ENCODE measurements at regions not wholly inside any gene's neighbourhood (a gene's known extent, or its start where the extent isn't known, plus 50 kb on each side); places are given as distances from the start of the nearest gene placed in this dataset.

DNA sequence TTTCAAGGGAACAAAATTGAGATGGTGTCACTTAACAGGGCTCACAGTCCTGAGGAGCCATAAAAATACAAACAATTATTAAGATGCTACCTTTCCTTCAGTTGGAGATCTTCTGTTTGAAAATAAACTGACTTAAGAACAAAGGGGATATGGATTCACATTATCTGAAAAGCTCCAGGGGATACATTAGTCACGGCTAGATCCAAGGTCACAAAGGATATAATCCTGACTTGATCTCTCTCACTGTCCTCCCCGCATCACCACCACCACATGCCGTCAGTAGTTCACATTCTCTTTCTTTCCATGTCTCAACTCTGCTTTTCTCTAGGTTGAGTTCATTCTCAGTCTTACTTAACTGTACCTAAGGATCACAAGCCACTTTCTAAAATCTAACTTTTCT, 530.4 kb upstream of the MARCKS start:
- no peak for DNase-seq

DNA sequence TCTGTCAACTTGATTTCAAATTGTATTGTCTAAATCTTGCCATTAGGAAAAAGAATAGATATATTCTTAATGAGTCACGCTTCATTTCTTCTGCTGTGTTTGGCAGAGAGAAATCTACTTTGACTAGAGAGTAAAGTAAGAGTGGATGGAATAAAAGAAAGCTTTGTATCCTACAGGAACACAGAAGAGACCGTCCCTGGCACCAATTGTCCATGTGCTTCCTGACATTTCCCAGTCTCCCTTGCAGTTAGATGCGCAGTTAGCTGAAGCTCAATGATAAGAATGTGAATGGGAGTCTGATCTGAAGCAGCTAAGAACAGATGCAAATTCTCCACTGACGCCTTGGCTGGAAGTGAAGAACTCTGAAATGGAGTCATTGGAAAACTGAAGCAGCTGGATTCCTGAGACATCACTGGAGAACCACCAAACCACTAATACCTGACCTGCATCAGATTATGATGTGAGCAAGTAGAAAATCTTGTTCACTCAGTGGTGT, 528.2 kb upstream of the MARCKS start:
- no peak for DNase-seq

DNA sequence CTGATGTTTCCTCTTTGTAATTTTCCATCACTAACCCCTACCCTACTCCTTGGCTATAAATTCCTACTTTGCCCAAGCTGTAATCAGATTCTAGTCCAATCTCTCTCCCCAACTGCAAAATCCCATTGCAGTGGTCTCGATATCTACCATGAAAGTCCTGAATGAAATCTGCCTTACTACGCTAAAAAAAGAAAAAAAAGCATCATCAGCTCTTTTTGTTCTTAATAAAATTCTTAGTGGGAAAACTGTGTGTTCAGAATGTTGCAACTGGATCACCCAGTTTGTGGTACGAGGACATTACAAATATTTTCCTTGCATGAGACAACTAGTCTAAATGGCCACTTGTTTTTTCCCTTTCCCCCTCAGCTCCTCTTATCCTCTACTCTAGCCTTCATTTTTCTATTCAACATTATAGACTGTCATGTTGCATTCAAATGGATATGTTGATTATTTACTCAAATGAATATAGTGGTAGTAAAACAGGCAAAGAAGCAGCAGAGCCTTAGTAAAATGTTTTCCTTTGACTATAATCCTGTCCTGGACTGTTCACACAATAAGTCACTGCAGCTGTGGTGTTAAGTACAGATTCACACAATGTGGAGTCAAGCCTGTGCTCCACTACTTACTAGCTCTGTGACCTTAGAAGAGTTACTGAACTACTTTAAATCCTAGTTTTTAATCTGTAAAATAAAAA, 527.1 kb upstream of the MARCKS start:
- no peak for DNase-seq

DNA sequence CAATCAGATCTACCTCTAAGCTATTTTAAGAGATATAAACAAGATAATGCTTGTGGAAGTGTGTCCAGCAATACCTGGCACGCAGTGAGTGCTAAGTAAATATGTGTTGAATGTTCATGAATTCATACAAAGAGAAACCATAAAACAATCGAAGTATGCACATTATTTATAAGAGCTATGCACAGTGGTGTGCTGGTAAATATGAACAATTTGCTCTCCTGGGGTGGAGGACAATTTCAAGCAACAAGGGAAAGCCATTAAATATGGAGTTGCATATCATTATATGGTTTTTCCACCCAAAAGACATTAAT, 526.6 kb upstream of the MARCKS start:
- DNase-seq = no peak

DNA sequence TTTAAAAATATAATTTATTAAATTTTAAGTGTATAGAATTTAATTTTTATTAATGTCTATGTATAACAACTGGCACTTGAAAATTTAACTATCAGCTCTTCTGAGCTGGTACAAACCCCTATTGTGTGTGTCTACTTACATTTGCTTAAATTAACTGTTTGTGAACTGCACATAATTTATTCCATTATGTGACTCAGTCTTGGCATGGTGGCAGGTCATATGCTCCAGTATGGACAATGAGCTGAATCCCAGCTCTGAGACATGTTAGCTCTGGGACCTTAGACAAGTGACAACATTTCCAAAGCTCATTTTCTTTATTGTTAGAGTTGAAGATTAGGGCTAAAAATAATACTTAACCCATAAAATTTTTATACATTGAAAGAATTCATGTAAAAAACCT, 526.1 kb upstream of the MARCKS start:
- DNase-seq = no peak

DNA sequence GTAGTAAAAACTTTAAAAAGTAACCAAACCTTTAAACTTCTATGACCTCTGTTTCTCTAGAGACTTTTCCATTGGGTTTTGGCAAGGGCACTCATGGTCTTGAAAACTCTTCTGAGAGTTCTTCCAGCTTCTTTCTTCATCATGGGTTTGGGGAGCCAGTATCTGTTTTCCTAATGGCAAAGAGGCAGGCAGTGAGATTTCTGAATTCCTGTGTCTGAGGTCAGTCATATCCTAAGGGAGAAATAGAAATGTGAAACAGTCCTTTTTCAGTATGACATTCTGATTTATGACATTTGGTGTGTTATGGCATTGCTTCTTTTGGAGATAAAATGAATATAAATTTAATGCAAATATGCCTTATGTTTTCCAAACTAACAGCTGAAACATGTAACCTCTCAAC, 518.5 kb upstream of the MARCKS start:
- DNase-seq = no peak

DNA sequence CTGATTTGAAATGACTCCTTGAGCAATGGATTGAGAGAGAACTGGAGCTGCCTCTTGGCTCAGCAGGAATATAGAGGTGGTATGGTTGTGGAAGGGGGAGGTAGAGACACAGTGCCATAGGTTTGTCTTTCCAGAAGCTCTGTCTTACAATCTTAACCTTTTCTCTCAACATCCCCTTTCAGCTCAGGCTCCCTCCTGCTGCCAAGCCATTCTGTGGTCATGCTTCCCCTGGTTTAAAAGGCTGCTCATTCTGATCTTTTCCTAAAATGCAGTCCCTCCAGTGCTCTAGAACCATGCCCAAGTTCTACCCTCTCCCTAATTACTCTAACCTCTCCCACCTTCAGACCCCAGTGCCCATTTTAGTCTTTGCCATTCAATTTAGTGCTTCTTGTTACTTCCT, 517.9 kb upstream of the MARCKS start:
- no peak for DNase-seq

DNA sequence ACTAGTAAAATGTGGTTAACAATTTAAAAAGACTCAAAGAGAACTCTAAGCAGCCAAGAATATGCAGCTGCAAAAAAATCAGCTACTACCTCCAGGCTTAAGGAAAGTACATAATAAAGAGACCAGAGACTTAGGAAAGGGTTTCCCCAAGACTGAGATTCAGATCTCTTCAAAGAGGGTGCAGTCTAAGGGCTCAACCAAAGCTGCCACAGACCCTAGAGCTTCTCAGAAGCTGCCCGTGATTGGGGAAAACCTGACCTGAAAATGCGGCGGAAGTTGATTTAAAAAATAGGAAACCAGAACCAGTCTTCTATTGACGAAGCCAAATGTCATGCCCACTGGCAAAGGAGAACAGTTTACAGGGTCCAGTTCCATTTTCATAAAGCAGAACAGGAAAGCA, 516.8 kb upstream of the MARCKS start:
- no peak for DNase-seq

DNA sequence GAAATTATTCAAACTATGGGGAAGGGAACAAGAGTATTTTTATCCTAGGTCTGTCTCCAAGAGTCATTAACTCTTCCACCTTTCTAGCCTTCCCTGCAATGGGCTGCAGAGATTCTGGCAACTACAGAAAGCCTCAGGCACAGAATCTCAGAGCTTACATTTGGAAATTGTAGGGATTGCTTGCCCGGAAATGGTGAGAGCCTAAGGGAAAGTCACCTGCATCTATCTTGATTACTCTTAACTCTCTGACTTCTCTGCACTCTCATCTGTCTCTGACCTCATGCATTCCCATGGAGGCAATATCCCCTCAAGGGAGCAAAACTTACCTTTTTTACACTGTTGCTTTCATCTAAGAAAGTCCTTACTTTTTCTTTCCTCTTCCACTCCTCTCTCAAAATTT, 513.2 kb upstream of the MARCKS start:
- peak; percentile 65 for DNase-seq

DNA sequence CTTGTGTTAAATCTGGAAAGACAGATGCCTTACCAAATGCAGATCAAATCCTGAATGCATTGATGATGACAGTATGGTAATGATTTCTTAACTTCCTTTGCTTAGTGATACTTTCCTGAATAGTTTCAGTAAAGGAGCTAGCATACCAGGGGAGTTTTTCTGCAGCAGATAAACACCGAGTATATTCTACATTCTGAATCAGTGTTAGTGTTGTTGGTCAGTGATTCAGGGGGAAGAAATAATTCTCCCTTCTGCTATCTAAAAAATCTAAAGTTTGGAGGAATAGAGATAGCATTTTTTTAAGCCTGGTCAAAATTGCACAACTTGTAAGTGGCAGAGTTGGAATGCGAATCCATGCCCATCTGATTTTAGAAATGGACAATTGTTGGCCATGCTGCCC, 512.2 kb upstream of the MARCKS start:
- no peak for DNase-seq

DNA sequence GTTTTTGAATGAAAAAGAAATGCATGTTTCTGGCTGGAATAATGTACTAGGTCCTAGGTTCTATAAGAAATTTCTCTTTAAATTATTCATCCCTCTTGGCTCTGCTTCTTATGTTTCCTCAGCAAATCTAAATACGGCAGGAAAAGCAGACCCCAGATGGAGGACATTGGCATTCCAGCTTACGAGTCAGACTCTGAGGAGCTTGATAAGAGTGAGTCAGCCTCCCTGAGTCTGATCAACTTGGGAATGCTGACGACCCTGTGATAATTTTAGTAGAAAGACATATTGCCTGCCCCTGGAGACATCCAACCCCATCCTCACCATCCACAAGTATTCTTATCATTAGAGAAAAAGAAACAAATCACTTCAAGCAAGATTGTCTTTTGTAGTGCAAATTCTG, 509.7 kb upstream of the MARCKS start:
- DNase-seq = peak; percentile 64

DNA sequence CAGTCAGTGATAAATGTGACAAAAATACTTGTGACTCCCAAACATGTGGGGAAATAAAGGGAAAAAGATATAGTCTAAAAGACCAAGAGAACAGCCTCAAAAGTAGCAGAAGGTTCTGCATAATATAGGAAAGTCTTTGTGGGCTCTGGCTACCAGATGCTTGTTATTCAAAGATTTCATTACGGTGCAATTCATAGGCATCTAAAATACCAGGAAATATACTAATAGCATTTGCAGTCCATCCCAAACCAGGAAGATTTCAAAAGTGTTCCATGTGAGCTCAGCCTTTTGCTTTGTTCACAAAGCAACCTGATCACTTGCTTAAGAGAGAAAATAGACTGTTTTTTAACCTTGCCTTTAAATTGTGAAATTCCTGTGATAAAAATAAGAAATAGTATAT, 506.7 kb upstream of the MARCKS start:
- no peak for DNase-seq

DNA sequence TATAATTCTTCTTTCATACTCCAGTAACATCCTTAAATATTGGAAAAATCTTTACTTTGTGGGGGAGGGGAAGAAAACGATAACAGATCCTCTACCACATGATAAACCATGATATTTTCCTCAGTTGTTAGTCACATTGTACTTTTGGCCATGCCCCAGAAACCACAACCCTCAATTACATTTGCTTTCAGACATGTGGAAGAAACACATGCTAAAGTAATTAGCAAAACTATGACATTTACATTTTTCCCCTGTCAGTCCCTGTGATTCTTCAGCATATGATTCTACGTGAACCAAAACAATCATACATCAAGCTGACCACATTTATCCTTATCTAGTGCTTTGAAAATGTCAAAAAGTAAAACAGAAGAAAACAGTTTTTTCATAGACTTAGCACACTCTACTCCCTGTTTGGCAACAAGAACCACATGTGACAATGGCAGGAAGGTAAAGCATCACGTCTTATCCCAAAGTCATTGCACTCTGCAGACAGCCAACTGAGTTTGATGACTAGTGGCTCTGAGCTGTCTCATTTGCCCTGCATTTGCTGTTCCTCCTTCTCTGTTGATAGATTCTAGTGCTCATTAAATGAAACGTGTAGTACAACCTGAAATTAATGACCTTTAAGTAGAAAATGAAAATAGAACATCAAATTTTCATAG, 505.8 kb upstream of the MARCKS start:
- DNase-seq = no peak

DNA sequence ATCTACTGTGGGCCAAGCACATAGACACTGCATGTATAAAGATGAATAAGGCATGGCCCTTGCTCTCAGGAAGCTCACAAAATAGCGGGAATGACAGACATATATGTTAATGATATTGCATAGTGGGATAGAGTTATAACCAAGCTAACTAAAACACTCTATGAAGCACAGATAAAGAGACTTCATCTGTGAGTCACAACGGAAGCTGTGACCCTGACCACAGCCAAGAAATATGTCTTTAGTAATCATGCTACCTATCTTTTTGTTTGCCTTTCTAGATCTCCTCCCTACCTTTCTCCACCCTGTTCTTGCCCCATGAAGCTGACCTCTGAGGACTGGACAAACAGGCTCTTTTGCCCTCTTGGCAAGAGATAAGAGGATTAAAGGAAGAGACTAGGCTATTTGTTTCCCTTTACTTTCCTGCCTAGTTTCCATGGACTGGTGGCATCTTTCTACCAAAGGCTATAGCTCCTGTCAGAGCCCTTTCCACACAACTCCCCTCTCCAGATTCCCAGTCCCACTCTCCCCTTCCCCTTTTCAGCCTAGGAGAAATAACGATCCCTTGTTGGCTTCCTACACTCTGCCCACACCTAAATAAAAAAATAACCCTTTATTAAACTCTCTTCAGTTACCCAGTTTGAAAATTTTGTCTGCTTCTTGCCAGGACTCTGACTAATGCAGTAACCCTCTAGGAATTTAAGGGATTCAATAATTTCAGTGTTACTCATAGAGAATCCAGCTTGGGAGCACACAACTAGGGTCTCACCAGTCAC, 504.9 kb upstream of the MARCKS start:
- peak; percentile 60 for DNase-seq

DNA sequence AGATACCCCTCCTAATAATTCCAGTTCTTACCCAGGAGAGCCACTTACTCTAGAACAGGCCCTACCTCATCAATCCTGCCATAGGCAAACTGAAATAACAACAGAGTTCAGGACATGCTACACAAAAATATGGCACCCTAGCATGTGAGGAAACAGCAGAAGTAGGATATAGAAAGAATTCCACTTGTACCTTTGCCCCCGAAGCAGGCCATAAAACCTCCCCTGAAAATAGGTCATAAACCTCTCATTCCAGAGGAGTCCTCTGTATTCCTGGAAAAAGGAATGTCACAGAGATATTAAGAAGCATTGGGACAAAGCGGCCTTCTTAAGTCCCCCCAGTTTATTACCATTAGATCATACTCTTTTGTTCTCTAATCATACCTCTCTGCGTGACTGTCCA, 504.3 kb upstream of the MARCKS start:
- DNase-seq = no peak

DNA sequence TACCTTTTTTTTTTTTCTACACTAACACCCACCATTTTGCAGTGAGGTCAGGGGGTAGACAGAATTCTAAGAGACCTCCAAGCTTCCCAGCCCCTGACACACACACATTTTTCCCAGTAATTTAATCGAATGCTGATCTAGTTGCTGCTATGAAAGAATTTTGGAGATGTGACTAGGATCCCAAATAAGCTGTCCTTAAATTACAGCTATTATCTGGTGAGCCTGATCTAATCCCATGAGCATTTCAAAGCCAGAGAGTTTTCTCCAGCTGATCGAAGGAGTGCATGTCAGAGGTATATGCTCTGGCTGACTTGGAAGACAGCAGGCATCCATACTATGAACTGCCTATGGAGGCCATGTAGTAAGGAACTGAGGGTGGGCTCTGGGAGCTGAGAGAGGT, 503.8 kb upstream of the MARCKS start:
- DNase-seq = no peak

DNA sequence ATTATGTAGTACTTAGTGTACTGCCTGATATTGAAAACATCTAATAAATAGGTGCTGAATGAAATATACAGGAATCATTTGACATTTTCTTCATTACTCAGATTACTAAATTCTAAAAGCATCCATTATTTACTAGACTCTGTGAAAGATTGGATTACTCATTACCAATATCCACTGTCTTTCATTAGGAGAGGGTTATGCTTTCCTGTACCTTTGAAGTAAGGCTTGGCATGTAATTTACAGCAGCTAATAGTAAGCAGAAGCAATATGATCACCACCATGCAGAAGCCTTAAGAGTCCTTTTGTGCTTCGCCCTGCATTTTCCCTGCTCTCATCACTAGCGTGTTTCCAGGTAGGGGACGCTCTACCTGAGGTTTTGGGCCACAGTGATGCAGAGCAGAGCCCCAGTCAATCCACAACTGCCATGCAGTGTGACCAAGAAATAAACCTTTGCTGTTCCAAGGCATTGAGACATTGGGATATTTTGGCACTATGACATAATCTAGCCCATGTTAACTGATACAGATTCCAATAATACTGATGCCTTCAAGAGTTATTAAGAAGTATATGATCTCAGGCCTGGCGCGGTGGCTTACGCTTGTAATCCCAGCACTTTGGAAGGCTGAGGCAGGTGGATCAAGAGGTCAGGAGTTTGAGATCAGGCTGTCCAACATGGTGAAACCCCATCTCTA, 502.8 kb upstream of the MARCKS start:
- DNase-seq = no peak

DNA sequence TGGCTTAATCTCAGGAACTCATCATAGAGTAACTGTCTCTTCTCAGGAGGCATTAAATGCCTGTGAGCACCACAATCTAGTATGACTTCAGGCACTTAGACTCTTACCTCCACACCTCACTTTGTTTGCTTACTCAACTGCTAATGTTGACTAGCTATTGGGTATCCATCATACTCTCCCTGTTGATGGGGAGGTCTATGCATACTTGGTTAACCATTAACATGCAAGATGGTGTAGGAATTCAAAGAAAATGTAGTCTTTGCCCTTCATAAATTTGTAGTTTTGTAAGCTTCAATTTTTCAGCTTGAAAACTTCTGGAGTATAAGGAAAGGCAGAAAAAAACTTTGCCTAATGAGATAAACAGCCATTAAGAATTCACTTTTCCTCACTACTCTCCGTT, 501.0 kb upstream of the MARCKS start:
- DNase-seq = no peak

DNA sequence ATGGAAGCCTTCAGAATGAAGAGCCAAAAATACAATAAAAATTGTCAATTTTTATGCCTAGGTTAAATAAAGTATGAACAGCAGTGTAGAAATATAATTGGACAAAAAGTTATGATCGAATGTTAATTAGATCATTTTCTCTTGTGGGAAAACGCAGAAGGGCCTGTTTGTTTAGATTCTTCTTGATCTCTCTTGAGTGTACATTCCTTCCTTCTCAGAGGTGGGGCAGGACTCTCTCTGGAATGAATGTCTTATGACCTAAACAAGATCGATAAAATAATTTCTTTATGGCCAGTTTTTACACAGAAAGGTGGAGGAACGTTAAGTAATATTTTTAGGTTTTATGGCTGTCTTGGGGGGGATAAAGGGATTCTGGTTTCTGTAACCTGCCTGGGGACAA, 500.1 kb upstream of the MARCKS start:
- DNase-seq = no peak

DNA sequence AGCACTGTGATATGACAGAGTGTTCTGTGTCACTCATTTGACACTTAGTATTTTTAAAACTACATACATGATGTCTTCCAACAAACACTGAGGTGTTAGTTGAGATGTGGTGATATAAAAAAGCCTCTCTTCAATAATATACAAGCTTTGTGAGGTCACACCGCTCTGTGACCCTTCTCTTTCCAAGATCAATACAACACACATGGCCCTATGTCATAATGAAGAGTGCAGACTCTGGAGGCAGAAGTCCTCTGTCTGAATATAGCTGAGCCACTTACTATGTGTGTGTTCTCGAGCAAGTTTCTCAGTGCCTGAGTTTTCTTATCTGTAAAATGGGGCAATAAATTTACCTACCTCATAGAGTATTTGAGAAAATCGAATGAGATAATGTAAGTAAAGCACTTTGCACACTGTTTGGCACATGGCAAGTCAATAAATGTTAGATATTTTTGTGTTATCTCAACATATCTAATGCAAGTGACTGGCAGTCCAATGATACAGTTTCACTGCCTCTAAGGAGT, 499.0 kb upstream of the MARCKS start:
- DNase-seq = no peak

DNA sequence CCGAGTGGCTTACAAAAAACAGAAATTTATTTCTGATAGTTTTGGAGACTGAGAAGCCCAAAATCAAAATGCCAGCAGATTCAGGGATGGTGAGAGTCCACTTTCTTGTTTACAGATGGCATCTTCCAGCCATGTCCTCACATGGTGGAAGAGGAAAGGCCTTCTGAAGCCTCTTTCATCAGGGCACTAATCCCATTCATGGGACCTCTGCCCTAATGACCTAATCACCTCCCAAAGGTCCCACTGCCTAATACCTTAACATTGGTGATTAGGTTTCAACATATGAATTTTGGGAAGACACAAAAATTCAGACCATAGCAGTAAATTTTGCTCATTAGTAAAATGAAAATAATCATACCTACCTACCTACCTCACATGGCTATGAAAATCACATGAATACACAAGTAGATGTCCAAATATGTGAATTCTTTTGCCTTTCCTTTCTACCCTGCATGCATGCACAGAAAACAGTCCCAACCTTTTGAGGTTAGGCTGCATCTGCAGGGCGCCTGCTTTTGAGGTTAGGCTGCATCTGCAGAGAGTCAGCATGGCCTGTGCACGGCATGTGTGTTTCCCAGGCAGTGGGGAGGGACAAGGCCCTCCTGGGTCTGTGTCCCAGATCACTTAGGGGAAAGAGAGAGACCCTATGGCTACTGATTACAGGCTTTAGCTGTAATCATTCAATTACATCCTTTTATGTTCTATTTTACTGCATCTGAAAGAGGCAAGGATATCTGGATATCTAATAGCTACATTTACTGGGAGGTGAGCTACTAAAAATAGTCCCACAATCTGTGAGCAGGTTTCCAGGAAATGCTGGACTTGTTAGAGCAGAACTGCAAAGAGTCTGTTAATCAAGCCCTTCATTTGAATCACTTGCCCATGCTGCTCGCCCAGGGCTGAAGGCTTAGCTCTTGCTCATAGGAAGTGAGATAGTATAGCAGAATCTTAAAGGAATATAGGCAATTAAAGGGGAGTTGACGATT, 497.7 kb upstream of the MARCKS start:
- DNase-seq = peak; percentile 65

DNA sequence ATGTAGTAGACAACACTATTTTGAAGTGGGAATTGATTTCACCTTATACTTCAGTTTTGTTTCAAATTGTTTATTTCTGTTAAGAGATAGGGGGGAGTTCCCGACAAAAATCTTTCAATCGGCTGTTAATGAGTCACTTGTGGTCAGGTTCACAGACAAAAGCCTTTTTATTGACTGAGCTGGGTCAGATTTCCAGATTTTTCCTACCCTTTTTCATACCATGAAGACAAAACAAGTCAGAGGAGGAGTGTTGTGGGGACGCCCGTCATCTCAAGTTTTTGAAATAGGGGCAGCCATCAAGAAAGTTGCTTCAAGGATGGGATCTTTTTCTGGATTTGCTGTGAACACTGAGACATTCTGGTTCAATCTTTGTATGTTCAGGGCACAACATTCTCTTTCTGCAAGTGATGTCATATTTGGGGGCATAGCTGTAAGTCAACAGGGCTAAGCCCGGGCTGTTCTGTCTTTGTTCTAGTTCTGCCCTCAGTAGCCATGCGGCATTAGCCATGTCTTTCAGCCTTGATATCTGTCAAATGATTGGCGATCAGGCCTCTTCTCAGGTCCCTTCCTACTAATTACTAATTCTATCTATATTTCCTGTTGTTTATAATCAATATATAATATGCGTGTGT, 496.0 kb upstream of the MARCKS start:
- no peak for DNase-seq

Measured in islet precursor cell (in vitro differentiated cells).